Heart left ventricle (tissue), 13 donors: ENCODE measurements at regions not wholly inside any gene's neighbourhood (a gene's known extent, or its start where the extent isn't known, plus 50 kb on each side); places are given as distances from the start of the nearest gene placed in this dataset.

ENCODE experiments used
- POLR2A ChIP-seq, 2 donors: fragments of 450-650 bp; IDR thresholded peaks; one replicate each; pipeline ENCODE4 v1.6.1; 2017; ENCODE audit warnings: antibody characterized with exemption in 2 of 2, mild to moderate bottlenecking in 2 of 2, moderate library complexity in 2 of 2
- TF ChIP-seq, protein P1 (sequence below), 12 donors: fragments of 200-600 bp; sonication (generic) in 4 of 12; IDR thresholded peaks; one replicate each; pipeline versions ENCODE4 v1.5.0 to v1.8.0; 2018 to 2022; ENCODE audit warnings: antibody characterized with exemption in 12 of 12, mild to moderate bottlenecking in 5 of 12
- donor health status: ischemic (EF 13 %, LVEDD 7.1; RV severe dilation, severe dysfunction).
- donor health status: DM: no; HTN: yes; CAD: no.
- donor health status: DM: no; HTN: no; CAD: no.
- donor health status: ischemic (EF 25% LVEDD 6.9; RV normal size, moderate dysfunction).
- donor health status: ischemic (EF 25% LVEDD 5.7; RV mildly dilated, moderate dysfunction).
- donor health status: ischemic (EF 35%, LVEDD 5.7; RV mildly dilated, moderate dysfunction).
- donor health status: nonischemic (EF 11% LVEDD 7.7; RV severe dilation, severe dysfunction).
- donor health status: DM: yes; HTN: yes; CAD: no.
- donor health status: PGD.
- donor health status: ischemic (EF 29% LVEDD 5.4; RV normal size, mild dysfunction).
- donor health status: nonischemic (EF 23%, LVEDD 6.1; RV moderate dilation, normal function).

DNA sequence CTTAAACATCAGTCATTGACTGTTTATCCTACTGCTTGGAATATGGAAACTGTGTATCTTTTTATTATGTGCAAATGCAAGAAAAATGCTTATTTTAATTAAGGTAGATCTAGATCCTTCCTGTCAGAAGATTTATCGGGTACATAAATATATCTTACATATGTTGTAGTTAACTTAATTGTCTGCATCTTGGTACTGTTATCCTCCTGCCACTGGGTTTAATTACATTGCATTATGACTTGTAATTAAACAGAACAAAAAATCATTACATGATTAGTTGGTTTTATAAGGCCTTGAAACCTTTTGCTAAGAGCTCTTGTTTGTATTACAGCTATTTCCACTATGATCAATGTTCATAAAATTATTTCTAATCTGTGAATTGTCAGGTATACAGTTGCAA lies 211.2 kb downstream of the PTGER3 start:
- TF ChIP-seq, protein P1, sequence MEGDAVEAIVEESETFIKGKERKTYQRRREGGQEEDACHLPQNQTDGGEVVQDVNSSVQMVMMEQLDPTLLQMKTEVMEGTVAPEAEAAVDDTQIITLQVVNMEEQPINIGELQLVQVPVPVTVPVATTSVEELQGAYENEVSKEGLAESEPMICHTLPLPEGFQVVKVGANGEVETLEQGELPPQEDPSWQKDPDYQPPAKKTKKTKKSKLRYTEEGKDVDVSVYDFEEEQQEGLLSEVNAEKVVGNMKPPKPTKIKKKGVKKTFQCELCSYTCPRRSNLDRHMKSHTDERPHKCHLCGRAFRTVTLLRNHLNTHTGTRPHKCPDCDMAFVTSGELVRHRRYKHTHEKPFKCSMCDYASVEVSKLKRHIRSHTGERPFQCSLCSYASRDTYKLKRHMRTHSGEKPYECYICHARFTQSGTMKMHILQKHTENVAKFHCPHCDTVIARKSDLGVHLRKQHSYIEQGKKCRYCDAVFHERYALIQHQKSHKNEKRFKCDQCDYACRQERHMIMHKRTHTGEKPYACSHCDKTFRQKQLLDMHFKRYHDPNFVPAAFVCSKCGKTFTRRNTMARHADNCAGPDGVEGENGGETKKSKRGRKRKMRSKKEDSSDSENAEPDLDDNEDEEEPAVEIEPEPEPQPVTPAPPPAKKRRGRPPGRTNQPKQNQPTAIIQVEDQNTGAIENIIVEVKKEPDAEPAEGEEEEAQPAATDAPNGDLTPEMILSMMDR (IDR thresholded peaks at IDR 0.05) = no peak
- no peak for TF ChIP-seq POLR2A (IDR thresholded peaks at IDR 0.05)
